Neuronal stem cell (in vitro differentiated cells): ENCODE measurements at regions not wholly inside any gene's neighbourhood (a gene's known extent, or its start where the extent isn't known, plus 50 kb on each side); places are given as distances from the start of the nearest gene placed in this dataset.

Source experiments
- DNase-seq: peaks from one replicate; pipeline ENCODE4 v3.0.0-alpha.2; 2013; ENCODE audit warnings: low spot score
- H2AFZ ChIP-seq: one replicate; pipeline ENCODE4 v1.6.1; 2013; ENCODE audit warnings: mild to moderate bottlenecking, low read length, inconsistent platforms
- H2AK5ac ChIP-seq: 2 replicates; pipeline ENCODE4 v1.6.1; 2013; ENCODE audit warnings: low read depth, mild to moderate bottlenecking, inconsistent platforms, low read length, moderate library complexity, mixed read lengths
- H2BK120ac ChIP-seq: 2 replicates; pipeline ENCODE4 v1.6.1; 2013; ENCODE audit warnings: low read depth, mild to moderate bottlenecking, inconsistent platforms, low read length, moderate library complexity, mixed read lengths
- H2BK12ac ChIP-seq: one replicate; pipeline ENCODE4 v1.6.1; 2013; ENCODE audit warnings: low read length, inconsistent platforms
- H2BK15ac ChIP-seq: 2 replicates; pipeline ENCODE4 v1.6.1; 2013; ENCODE audit warnings: mild to moderate bottlenecking, low read length, inconsistent platforms, mixed read lengths
- H2BK5ac ChIP-seq: one replicate; pipeline ENCODE4 v1.6.1; 2013; ENCODE audit warnings: inconsistent platforms, mild to moderate bottlenecking, low read length, moderate library complexity
- H3K14ac ChIP-seq: one replicate; pipeline ENCODE4 v1.6.1; 2013; ENCODE audit warnings: low read length, inconsistent platforms
- H3K18ac ChIP-seq: 2 replicates; pipeline ENCODE4 v1.6.1; 2013; ENCODE audit warnings: low read length, inconsistent platforms
- H3K23ac ChIP-seq: 2 replicates; pipeline ENCODE4 v1.6.1; 2013; ENCODE audit warnings: low read depth, mild to moderate bottlenecking, mixed read lengths, low read length, inconsistent platforms; ENCODE audit not compliant: poor library complexity
- H3K27ac ChIP-seq: replicated peaks from 3 replicates; pipeline ENCODE4 v1.5.1; 2013; ENCODE audit warnings: low read length, inconsistent platforms
- H3K27me3 ChIP-seq, 3 experiments: 2 replicates each; pipeline ENCODE4 v1.6.1; 2013; ENCODE audit warnings: low read length in 3 of 3, mild to moderate bottlenecking in 2 of 3, inconsistent platforms in 1 of 3, low read depth in 1 of 3, mixed read lengths in 1 of 3, moderate library complexity in 1 of 3; ENCODE audit not compliant: control insufficient read depth in 3 of 3, insufficient read depth in 3 of 3
- H3K36me3 ChIP-seq, 2 donors: replicated peaks in 1 of 2; 2 replicates each; pipeline ENCODE4 v1.6.1; 2013; ENCODE audit warnings: low read length in 2 of 2; ENCODE audit not compliant: control insufficient read depth in 2 of 2, insufficient read depth in 2 of 2
- H3K4ac ChIP-seq: 2 replicates; pipeline ENCODE4 v1.6.1; 2013; ENCODE audit warnings: inconsistent platforms, mild to moderate bottlenecking, low read length, moderate library complexity
- H3K4me1 ChIP-seq, 2 donors: 1 replicate in 1 of 2; 2 replicates in 1 of 2; pipeline ENCODE4 v1.6.1; 2013; ENCODE audit warnings: low read length in 2 of 2, low read depth in 1 of 2; ENCODE audit not compliant: control insufficient read depth in 2 of 2, insufficient read depth in 1 of 2
- H3K4me2 ChIP-seq: one replicate; pipeline ENCODE4 v1.6.1; 2013; ENCODE audit warnings: mild to moderate bottlenecking, low read length, inconsistent platforms; ENCODE audit not compliant: insufficient read depth, poor library complexity, severe bottlenecking
- H3K4me3 ChIP-seq, 2 donors: 2 replicates each; pipeline ENCODE4 v1.5.1; 2013; ENCODE audit warnings: low read length in 2 of 2, mild to moderate bottlenecking in 2 of 2, inconsistent platforms in 1 of 2, moderate library complexity in 1 of 2
- H3K79me1 ChIP-seq: one replicate; pipeline ENCODE4 v1.6.1; 2013; ENCODE audit warnings: low read depth, mild to moderate bottlenecking, inconsistent platforms, low read length, moderate library complexity
- H3K9ac ChIP-seq: one replicate; pipeline ENCODE4 v1.6.1; 2013; ENCODE audit warnings: mild to moderate bottlenecking, low read depth, low read length, inconsistent platforms; ENCODE audit not compliant: poor library complexity
- H3K9me3 ChIP-seq, 2 donors: replicated peaks in 1 of 2; 2 replicates each; pipeline versions ENCODE3 to v1.6.1; 2013; ENCODE audit warnings: low read length in 2 of 2, mild to moderate bottlenecking in 2 of 2, inconsistent platforms in 1 of 2, low read depth in 1 of 2, mixed read lengths in 1 of 2, moderate library complexity in 1 of 2; ENCODE audit not compliant: control insufficient read depth in 2 of 2, insufficient read depth in 1 of 2
- H4K8ac ChIP-seq: one replicate; pipeline ENCODE4 v1.6.1; 2013; ENCODE audit warnings: low read depth, mild to moderate bottlenecking, inconsistent platforms, low read length, moderate library complexity
- H4K91ac ChIP-seq: one replicate; pipeline ENCODE4 v1.6.1; 2013; ENCODE audit warnings: low read length, low read depth, mild to moderate bottlenecking, inconsistent platforms; ENCODE audit not compliant: poor library complexity
- WGBS, 2 donors: extraction: QIAGEN DNeasy Blood & Tissue Kit; methylation state at CpG; one replicate each; pipeline ENCODE4 v1.1.7; 2013; ENCODE audit warnings: missing lambda C conversion rate in 2 of 2, mixed read lengths in 1 of 2; ENCODE audit not compliant: insufficient read length in 2 of 2, insufficient replicate concordance in 1 of 2; ENCODE audit errors: extremely low coverage in 2 of 2; 5-methylcytosine and 5-hydroxymethylcytosine counted together

GRCh38 chr2:2668681-2669265, 337.7 kb upstream of the MYT1L start:
- H3K4me3 ChIP-seq, result no peak overlapping the region
- peaks cover 0 to 2% of the 10 kb centered on the region in 2 donors for H3K9me3 ChIP-seq
- no CpG with 5 or more reads among the region's 21 CpGs for WGBS, 2 donors

DNA sequence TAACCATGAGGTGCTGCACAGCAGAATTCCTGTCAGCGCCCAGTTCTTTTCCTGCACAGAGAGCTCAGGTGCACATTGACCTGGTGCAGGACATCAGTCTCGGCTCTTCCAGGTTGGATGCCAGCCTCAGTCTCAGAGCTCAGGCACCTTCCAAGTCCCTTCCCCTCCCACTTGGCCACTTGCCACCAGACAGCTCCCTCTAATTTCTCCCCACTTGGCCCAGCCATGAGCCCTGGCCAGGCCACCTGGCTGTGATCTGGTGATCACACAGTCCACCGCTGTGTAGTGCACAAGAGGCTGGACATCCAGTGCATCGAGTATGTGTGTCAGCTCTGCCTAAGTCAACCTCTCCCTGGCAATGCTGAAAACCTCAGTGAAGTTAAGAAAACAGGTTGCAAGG, 336.6 kb upstream of the MYT1L start:
- WGBS, 2 donors, result no CpG with 5 or more reads among the region's 4 CpGs
- no peak overlapping the region for H4K91ac ChIP-seq
- H3K18ac ChIP-seq, result no peak overlapping the region
- H3K79me1 ChIP-seq, result no peaks in the 10 kb centered on the region
- H3K4me3 ChIP-seq, result no peak overlapping the region
- no peak overlapping the region for H2BK12ac ChIP-seq
- H2BK120ac ChIP-seq, result no peak overlapping the region
- no peaks in the 10 kb centered on the region for H3K4me1 ChIP-seq
- H3K27ac ChIP-seq, result no peak overlapping the region
- H2AFZ ChIP-seq, result no peak overlapping the region
- H3K4me2 ChIP-seq, result no peak overlapping the region
- no peak overlapping the region for H2BK15ac ChIP-seq
- no peak overlapping the region for H2AK5ac ChIP-seq
- H3K4ac ChIP-seq, result no peak overlapping the region
- H4K8ac ChIP-seq, result no peak overlapping the region
- H3K27me3 ChIP-seq, result no peaks in the 10 kb centered on the region
- H3K36me3 ChIP-seq, result no peaks in the 10 kb centered on the region
- DNase-seq, result no peak
- no peak overlapping the region for H2BK5ac ChIP-seq
- H3K9ac ChIP-seq, result no peak overlapping the region
- H3K14ac ChIP-seq, result no peak overlapping the region
- no peak overlapping the region for H3K23ac ChIP-seq
- peaks cover 0 to 2% of the 10 kb centered on the region in 2 donors for H3K9me3 ChIP-seq

More at GRCh38 chr2:2668681-2669265, 337.7 kb upstream of the MYT1L start:
- H3K36me3 ChIP-seq, result no peaks in the 10 kb centered on the region
- H4K8ac ChIP-seq, result no peak overlapping the region
- peak overlapping the region; percentile 56 for H2BK15ac ChIP-seq
- H3K14ac ChIP-seq, result no peak overlapping the region
- H3K18ac ChIP-seq, result peak overlapping the region; percentile 57
- H2BK120ac ChIP-seq, result no peak overlapping the region
- peak overlapping the region; percentile 29 for H3K4ac ChIP-seq
- no peak overlapping the region for H2AFZ ChIP-seq
- no peaks in the 10 kb centered on the region for H3K79me1 ChIP-seq
- peak overlapping the region; percentile 1 for H3K9ac ChIP-seq
- H3K23ac ChIP-seq, result no peak overlapping the region
- H3K27ac ChIP-seq, result no peak overlapping the region
- DNase-seq, result no peak
- no peak overlapping the region for H3K4me2 ChIP-seq
- no peak overlapping the region for H2BK12ac ChIP-seq
- H3K27me3 ChIP-seq, result no peaks in the 10 kb centered on the region
- no peaks in the 10 kb centered on the region for H3K4me1 ChIP-seq
- H4K91ac ChIP-seq, result no peak overlapping the region
- peak overlapping the region; percentile 51 for H2AK5ac ChIP-seq
- H2BK5ac ChIP-seq, result no peak overlapping the region

DNA sequence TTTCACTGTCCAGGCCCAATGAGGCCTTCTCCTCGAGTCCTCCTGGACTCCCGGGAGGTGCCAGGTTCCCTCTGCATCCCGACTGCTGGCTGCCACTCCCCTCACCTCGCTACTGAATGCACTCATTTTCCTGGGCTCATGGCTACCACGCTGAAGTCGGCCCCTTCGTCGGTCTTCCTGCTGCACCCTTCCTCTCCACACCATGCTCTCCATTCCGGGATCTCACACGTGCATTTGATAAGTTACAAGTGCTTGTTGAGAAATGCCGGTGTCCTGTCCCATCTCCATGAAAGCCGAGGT, 334.7 kb upstream of the MYT1L start:
- DNase-seq, result no peak
- H3K79me1 ChIP-seq, result no peaks in the 10 kb centered on the region
- H3K4me2 ChIP-seq, result no peak overlapping the region
- H2AFZ ChIP-seq, result peak overlapping the region; percentile 69
- H2BK15ac ChIP-seq, result no peak overlapping the region
- no peak overlapping the region for H4K8ac ChIP-seq
- peak overlapping the region; percentile 17 for H3K23ac ChIP-seq
- no peak overlapping the region for H3K4me3 ChIP-seq
- WGBS, 2 donors, result no CpG with 5 or more reads among the region's 12 CpGs
- H3K14ac ChIP-seq, result no peak overlapping the region
- no peak overlapping the region for H4K91ac ChIP-seq
- H3K18ac ChIP-seq, result peak overlapping the region; percentile 86
- no peaks in the 10 kb centered on the region for H3K27me3 ChIP-seq
- H3K36me3 ChIP-seq, result no peaks in the 10 kb centered on the region
- H3K4ac ChIP-seq, result no peak overlapping the region
- H2BK120ac ChIP-seq, result no peak overlapping the region
- H3K9ac ChIP-seq, result no peak overlapping the region
- H2BK12ac ChIP-seq, result no peak overlapping the region
- H3K27ac ChIP-seq, result no peak overlapping the region
- peak overlapping the region; percentile 62 for H2BK5ac ChIP-seq
- H3K4me1 ChIP-seq, result no peaks in the 10 kb centered on the region
- peak overlapping the region; percentile 88 for H2AK5ac ChIP-seq
- H3K9me3 ChIP-seq, result no peaks in the 10 kb centered on the region

DNA sequence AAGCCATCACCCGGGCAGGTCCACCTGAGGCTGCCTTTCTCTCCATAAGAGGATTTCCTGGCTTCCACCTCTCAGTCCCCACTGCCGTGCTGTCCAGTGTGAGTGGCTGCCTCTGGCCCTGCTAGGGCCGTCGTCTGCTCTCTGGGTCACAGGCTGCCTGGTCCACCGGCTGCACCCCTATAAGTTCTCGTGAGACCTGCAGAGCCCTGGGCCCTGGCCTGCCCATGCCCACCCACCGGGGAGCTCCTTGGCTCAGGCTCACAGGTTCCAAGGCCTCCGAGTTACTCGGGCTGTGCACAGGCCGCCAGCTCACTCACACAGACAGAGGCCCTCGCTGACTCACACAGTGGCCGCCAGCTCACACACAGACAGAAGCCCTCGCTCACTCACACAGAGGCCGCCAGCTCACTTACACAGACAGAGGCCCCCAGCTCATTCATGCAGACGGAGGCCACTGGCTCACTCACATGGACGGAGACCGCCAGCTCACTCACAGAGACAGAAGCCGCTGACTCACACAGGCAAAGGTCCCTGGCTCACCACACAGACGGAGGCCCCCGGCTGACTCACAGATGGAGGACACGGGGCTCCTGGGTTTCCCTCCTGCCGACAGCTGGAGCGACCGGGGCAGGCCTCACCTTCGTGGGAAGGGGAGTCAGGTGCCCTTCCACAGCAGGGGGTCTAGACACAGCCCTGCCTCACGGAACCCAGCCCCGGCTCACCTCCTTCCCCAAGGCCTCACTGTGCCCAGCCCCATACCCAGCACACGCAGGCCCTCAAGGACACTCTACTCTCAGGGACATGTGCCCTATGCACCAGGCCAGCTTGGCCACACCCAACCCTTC, 334.1 kb upstream of the MYT1L start:
- no peak overlapping the region for H3K4me2 ChIP-seq
- no peak overlapping the region for H2BK120ac ChIP-seq
- peak overlapping the region; percentile 91 for H3K18ac ChIP-seq
- H3K79me1 ChIP-seq, result no peaks in the 10 kb centered on the region
- H4K91ac ChIP-seq, result no peak overlapping the region
- peak overlapping the region; percentile 62 for H2BK5ac ChIP-seq
- no peak overlapping the region for H3K14ac ChIP-seq
- H2AFZ ChIP-seq, result peak overlapping the region; percentile 69
- DNase-seq, result no peak
- H3K23ac ChIP-seq, result peak overlapping the region; percentile 17
- no peak overlapping the region for H2BK12ac ChIP-seq
- H4K8ac ChIP-seq, result peak overlapping the region; percentile 66
- H3K9ac ChIP-seq, result no peak overlapping the region
- peak overlapping the region; percentile 88 for H2AK5ac ChIP-seq
- whole genome bisulfite sequencing, 2 donors, result no CpG with 5 or more reads among the region's 28 CpGs
- H3K4ac ChIP-seq, result no peak overlapping the region
- no peak overlapping the region for H3K27ac ChIP-seq
- H2BK15ac ChIP-seq, result no peak overlapping the region
- no peaks in the 10 kb centered on the region for H3K4me1 ChIP-seq
- H3K9me3 ChIP-seq, result no peaks in the 10 kb centered on the region
- H3K36me3 ChIP-seq, result no peaks in the 10 kb centered on the region
- peak overlapping the region in 1 of 2 donors; percentile 14 for H3K4me3 ChIP-seq
- H3K27me3 ChIP-seq, result no peaks in the 10 kb centered on the region
